ENCODE measurements at regions not wholly inside any gene's neighbourhood (a gene's known extent, or its start where the extent isn't known, plus 50 kb on each side); places are given as distances from the start of the nearest gene placed in this dataset.
"Not testable (repeated sequence)": the region's sequence is repeated elsewhere in the genome, so short reads cannot be mapped to it uniquely, and the experiment has no call there.

- no peaks in the 10 kb centered on the region for H3K27me3 Mint-ChIP-seq
- H3K4me3 Mint-ChIP-seq = no peak overlapping the region
- no peaks in the 10 kb centered on the region for H3K9me3 Mint-ChIP-seq
- H3K36me3 Mint-ChIP-seq = no peaks in the 10 kb centered on the region
- H3K27ac Mint-ChIP-seq = no peak overlapping the region
- no peak for DNase-seq (ENCODE audit: extremely low spot score, unreplicated experiment)
- peaks cover 44% of the 10 kb centered on the region for H3K4me1 Mint-ChIP-seq (ENCODE audit: unreplicated experiment)
- TF ChIP-seq CTCF (conservative IDR thresholded peaks at IDR 0.05) = no peak
These were observed 216.4 kb downstream of the CHIC2 start for GRCh38 chr4:53847965-53848364.

GRCh38 chr4:53844551-53844950 is 219.9 kb downstream of the CHIC2 start:
- H3K4me1 Mint-ChIP-seq (ENCODE audit: unreplicated experiment) = peaks cover 24% of the 10 kb centered on the region
- no peak overlapping the region for H3K4me3 Mint-ChIP-seq
- H3K36me3 Mint-ChIP-seq = no peaks in the 10 kb centered on the region
- no peaks in the 10 kb centered on the region for H3K27me3 Mint-ChIP-seq
- TF ChIP-seq CTCF (conservative IDR thresholded peaks at IDR 0.05) = no peak
- no peak for DNase-seq (ENCODE audit: extremely low spot score, unreplicated experiment)
- H3K9me3 Mint-ChIP-seq = no peaks in the 10 kb centered on the region
- peak overlapping the region; percentile 22 for H3K27ac Mint-ChIP-seq

- Mint-ChIP-seq H3K36me3 (no peaks in the 10 kb centered on the region), H3K4me1 (ENCODE audit: unreplicated experiment) (peaks cover 24% of the 10 kb centered on the region), H3K9me3 (no peaks in the 10 kb centered on the region), H3K4me3 (no peak overlapping the region), H3K27ac (no peak overlapping the region), H3K27me3 (no peaks in the 10 kb centered on the region)
- DNase-seq (ENCODE audit: extremely low spot score, unreplicated experiment) = no peak
- no peak for TF ChIP-seq CTCF (conservative IDR thresholded peaks at IDR 0.05)
These were observed 220.3 kb downstream of the CHIC2 start for GRCh38 chr4:53844133-53844532.

- Mint-ChIP-seq H3K27ac (no peak overlapping the region), H3K4me3 (no peak overlapping the region), H3K9me3 (no peaks in the 10 kb centered on the region), H3K36me3 (no peaks in the 10 kb centered on the region), H3K27me3 (no peaks in the 10 kb centered on the region), H3K4me1 (ENCODE audit: unreplicated experiment) (peaks cover 14% of the 10 kb centered on the region)
- no peak for TF ChIP-seq CTCF (conservative IDR thresholded peaks at IDR 0.05)
- no peak for DNase-seq (ENCODE audit: extremely low spot score, unreplicated experiment)
These were observed 222.7 kb downstream of the CHIC2 start for GRCh38 chr4:53841711-53842110.

- no peak overlapping the region for H3K27ac Mint-ChIP-seq
- peaks cover 14% of the 10 kb centered on the region for H3K4me1 Mint-ChIP-seq (ENCODE audit: unreplicated experiment)
- TF ChIP-seq CTCF (conservative IDR thresholded peaks at IDR 0.05) = no peak
- DNase-seq (ENCODE audit: extremely low spot score, unreplicated experiment) = no peak
- no peaks in the 10 kb centered on the region for H3K9me3 Mint-ChIP-seq
- H3K4me3 Mint-ChIP-seq = no peak overlapping the region
- H3K27me3 Mint-ChIP-seq = peaks cover 5% of the 10 kb centered on the region
- H3K36me3 Mint-ChIP-seq = no peaks in the 10 kb centered on the region
These were observed 223.8 kb downstream of the CHIC2 start for GRCh38 chr4:53840643-53841042.

- H3K36me3 Mint-ChIP-seq; H3K4me3 Mint-ChIP-seq; H3K4me1 Mint-ChIP-seq (ENCODE audit: unreplicated experiment); DNase-seq (ENCODE audit: extremely low spot score, unreplicated experiment); H3K27ac Mint-ChIP-seq; H3K27me3 Mint-ChIP-seq: not testable (repeated sequence)
- peaks cover 13% of the 10 kb centered on the region for H3K9me3 Mint-ChIP-seq
These were observed 231.0 kb downstream of the CHIC2 start for GRCh38 chr4:53833302-53834003.
